DMS153 treated with DMSO at 0.1 percent for 48 hours (cell line): ENCODE measurements at regions not wholly inside any gene's neighbourhood (a gene's known extent, or its start where the extent isn't known, plus 50 kb on each side); places are given as distances from the start of the nearest gene placed in this dataset.
"Not testable (repeated sequence)": the region's sequence is repeated elsewhere in the genome, so short reads cannot be mapped to it uniquely, and the experiment has no call there.

Experiments used
- DNase-seq: peaks from one replicate; lab custom pipeline; 2025; ENCODE audit not compliant: unreplicated experiment; lab: John Stamatoyannopoulos, UW

DNA sequence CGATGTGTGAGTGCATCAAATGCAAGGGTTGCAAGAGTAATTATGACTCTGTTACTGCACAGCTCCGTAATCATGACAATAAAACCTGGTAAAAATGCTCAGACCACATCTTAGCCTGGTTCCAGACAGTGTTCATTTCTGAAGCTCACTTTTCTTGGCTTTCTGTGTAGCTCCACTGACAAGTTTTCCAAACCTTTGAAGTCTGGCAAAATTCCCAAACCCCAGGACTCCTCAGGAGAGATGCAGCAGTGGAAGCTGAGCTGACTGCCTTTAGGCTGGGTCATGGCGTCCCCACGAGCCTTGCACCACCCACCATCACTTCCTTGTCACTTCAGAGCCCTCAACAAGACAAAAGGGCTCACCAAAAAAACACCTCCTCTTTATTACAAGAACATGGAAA is 131.6 kb upstream of the TAS2R1 start:
- no peak for DNase-seq

DNA sequence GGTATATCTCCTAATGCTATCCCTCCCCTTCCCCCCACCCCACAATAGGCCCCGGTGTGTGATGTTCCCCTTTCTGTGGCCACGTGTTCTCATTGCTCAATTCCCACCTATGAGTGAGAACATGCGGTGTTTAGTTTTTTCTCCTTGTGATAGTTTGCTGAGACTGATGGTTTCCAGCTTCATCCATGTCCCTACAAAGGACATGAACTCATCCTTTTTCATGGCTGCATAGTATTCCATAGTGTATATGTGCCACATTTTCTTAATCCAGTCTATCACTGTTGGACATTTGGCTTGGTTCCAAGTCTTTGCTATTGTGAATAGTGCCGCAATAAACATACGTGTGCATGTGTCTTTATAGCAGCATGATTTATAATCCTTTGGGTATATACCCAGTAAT is 122.5 kb upstream of the TAS2R1 start:
- DNase-seq = not testable (repeated sequence)

DNA sequence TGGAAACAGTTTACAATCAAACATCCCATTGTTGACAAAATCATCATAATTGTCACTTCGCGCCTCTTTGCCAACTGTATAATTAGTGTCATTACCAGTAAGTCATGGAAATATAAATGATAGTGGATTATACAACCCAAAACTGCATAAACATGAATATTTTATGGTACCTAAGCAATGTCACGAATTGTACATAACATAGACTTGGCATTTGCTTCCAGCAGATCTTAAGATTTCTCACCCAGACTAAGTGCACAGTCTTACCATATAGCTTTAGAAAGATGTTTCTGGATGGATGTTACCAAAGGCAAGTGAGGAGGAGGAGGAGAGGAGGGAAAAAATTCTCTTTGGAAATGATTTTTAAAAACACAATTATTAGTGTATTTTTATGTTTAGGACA is 113.4 kb upstream of the TAS2R1 start:
- no peak for DNase-seq

DNA sequence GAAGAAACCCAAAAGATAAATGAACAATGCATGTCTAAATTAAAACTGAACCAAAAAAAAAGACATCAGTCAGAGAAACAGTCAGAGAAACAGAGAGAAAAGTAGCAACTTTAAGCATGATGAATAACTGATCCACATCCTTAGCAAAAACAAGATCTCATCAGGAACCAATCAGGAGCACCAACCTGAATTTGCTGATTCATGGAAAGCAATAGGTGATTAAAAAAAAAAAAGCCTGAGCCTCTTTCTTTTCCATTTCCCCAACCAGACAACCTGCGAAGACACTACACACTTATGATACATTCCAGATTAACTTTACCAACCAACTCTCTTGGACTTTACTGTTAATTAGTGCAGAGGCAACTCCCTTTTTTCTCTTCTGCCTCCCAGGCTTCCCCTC is 112.7 kb upstream of the TAS2R1 start:
- no peak for DNase-seq

DNA sequence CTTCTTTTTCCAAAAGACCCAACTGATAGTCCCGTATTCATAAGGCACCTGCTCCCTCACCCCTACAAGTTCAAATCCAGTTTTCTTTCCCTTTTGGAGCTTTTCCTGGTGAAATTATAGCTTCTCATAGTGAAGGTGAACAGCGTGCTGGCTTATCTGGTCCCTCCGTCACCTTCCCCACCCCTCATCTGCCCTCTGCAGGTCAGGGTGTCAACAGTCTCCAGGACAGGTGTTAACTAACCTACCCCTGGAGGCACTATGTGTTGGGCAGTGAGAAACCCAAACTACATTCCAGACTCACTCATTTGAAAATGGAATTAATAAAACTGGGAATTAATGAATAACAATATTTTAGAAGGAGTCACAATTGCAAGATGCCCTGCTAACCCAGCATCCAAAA is 109.0 kb upstream of the TAS2R1 start:
- DNase-seq = no peak

DNA sequence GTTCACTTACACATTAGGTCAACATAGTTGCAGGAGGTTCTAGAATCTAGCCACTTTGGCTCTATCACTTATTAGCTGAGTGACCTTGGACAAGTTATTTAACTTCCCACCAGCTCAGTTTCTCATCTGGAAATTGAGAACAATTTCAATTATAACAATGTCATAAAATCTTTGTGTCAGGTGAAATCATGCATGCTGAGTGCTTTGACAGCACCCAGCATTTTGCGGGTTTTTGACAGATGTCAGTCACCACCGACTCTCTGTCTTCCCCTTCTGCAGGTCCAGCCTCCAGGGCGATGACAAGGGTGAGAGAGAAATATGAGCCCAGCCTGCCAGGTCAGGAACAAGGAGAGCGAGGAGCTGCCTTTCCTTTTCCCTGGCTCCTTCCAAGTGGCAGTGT is 107.1 kb upstream of the TAS2R1 start:
- no peak for DNase-seq

DNA sequence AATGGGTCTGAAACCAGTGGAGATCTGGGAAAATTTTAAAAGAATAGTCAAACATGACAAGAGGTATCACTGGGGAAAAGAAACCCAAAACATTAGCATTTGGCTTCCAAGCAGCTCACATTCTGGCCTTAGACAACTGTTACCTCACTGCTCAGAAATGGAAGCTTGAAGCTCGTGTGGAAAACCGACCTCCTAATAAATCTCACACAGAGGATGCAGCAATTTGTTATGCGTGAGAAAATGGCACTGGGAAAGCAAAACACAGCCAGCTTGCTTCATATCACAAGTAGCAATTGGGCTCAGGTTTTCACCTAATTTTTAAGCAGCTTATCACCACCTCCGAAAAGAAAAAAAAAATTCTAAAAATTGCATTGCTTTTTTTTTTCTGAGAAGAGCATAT is 103.3 kb upstream of the TAS2R1 start:
- no peak for DNase-seq

DNA sequence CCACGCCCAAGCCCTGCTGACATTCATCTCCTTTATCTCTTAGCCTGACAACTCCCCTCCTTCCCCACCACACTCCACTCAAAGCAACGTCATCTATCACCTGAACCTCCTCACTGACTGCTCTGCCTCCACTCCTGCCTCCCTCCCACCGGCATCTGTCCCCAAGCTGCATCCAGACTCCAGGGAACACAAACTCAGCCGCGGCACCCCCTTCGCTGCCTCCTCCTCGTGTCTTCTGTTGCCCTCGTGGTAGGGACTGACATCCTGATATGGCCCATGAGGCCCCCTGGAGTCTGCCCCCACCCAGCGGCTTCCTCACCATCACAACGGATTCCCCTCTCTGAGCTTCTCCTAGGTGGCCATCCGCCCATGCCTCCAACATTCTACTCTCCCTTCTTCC is 101.0 kb upstream of the TAS2R1 start:
- no peak for DNase-seq

DNA sequence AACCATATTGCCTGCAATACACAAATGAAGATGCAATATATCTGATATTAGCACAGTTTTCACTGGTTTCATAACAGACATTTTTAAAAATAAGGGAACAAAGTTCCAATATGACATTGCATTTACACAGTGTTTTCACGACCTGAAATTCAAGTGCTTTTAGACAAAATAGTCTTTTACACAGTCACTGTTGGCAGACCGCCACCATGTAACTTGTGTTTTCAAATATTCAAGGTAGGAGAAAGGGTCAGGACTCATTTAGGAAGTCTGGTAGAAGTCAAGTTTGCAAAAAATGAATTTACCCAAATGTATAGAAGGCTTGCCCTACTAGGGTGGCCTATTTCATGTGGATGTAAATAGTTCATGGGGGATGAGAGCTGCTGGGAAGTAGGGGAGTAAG is 98.1 kb upstream of the TAS2R1 start:
- no peak for DNase-seq

DNA sequence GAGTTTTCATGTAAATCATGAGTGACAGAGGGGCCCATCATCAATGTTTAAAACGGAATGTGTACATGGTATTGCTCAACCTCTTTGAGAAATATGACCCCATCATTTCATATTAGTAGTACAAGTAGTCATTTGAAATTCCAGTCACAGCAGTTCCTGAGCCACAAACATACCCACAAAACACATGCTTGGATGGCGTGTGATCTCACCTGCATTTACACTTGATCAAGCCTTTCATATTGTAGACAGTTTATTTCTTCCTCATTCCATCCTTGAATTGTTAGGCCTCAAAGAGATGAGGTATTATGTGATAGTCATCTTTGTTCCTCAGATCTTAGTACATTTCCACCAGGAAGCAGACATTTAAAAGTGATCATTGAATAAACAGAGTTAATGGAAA is 96.8 kb upstream of the TAS2R1 start:
- DNase-seq = no peak

DNA sequence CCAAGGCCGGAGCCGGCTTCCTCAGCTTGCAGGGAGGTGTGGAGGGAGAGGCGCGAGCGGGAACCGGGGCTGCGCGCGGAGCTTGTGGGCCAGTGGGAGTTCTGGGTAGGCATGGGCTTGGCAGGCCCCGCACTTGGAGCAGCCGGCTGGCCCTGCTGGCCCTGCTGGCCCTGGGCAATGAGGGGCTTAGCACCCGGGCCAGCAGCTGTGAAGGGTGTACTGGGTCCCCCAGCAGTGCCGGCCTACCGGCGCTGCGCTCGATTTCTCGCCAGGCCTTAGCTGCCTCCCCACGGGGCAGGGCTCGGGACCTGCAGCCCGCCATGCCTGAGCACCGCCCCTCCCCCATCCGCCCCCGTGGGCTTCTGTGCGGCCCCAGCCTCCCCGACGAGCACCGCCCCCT is 95.1 kb upstream of the TAS2R1 start:
- not testable (repeated sequence) for DNase-seq

DNA sequence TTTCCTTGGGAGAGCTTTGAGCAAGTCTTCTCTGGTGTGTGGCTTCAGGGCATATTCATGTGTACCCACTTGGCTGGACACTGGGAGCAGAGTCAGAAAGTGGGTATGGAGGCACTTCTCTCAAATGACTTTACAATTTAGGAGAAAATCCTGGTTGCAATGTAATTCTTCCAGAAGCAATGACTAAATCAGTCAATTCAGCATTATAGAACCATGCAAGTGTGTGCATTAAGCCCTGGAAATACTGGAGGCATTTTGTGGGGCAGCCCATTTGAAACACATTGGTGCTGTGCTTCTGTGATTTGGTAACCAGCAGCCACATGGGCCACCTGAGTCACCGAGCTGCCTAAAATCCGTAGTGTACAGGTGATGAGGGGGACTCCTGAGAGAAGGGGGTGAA is 94.6 kb upstream of the TAS2R1 start:
- no peak for DNase-seq

DNA sequence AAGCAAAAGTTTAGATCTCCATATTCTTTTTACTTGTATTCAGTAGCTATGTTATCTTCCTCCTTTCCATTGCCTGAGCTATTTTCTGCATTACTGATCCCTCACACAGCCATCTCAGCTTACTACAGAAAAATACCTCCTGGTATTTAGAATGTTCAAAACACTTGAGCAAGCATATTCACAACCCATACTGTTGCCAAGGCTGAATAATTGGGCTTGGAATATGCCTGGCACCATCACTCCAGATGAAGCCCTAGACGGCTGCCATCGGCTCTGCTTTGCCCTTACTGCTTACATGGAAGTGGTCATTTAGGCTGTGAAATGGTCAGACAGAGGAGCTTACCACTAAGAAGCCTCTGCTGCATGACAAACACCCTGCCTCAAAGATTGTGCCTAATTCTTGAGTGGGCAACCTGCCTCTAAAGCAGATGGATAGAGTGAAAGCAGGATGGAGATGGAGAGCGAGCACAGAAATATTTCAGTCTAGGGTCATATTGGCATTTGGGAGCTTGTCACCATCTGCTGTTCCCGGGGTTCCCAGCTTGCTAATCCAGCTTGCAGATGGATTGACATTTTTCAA is 92.5 kb upstream of the TAS2R1 start:
- DNase-seq = no peak

DNA sequence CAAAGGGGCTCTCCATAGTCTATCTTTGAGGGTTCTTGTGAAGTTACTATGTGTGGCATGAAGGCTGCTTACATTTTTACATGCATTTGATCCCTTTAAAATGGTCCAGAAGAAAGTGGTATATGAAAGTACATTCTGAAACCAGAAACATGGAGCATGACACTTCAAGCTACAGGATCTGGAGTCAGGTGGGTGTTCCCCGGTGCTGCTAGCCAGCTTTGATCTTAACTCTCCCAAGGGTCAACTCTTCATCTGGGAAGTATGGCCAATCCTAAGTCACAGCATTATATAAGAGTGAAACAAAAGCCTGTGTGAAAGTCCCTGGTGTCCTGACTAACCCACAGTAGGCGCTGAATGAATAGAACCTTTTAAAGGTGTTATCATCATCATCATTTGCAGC is 91.0 kb upstream of the TAS2R1 start:
- DNase-seq = no peak

DNA sequence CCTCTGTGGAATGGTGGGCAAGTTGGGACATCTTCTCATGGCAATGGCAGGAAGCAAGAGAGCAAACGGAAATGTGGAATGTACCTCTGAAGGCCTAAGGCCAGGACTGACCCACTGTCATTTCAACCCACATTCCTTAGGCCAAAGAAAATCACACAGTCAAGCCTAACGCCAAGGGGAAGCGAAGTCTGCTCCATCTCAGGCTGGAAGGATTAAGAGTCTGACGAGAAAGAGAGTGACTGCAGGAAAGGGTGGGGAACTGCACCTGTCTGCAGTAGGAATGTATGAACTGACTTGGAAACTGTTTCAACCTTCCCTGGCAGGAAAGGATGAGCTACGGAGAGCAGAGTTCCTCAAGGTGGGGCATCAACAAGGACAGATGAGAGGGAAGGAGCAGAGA is 90.2 kb upstream of the TAS2R1 start:
- no peak for DNase-seq

DNA sequence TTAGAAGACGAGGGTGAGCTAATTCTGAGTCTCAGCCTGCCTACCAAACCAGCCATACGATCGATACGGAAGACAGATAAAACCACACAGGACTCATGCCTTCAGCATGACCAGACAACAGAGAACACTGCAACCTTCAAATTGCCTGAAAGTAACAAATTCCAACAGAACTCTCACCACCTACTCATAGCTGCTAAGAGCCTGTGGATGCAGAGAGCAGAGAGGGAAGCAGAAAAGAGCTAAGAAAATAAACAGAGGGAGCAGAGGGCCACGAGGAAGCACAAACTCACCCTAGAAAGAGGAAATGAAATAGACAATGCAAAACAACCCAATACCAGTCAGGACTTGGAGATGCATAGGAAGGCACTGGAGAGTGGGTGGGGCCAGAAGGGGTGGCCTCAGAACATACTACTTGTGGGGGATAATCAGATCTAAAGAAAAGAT is 86.7 kb upstream of the TAS2R1 start:
- DNase-seq = no peak

DNA sequence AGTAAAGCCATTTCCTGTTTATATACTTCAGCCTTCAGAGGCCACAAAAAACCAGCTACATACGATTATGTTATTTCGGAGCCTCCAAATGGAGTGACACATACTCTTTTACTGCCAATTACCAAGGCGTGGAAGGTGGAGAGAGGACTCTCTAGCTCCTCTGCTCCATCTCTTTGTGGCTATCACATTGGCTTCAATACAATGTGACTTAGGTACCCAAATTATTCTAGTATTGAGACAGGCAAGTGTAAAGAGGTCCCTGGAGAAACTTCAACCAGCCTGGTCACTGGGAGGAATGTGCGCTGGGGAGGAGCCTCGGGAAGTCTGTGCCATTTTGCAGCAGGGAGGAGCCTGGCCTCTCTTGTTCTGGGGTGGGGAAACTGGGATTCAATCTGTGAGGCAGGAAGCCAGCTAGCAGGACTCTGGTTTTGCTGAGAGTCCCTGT is 85.8 kb upstream of the TAS2R1 start:
- DNase-seq = no peak

DNA sequence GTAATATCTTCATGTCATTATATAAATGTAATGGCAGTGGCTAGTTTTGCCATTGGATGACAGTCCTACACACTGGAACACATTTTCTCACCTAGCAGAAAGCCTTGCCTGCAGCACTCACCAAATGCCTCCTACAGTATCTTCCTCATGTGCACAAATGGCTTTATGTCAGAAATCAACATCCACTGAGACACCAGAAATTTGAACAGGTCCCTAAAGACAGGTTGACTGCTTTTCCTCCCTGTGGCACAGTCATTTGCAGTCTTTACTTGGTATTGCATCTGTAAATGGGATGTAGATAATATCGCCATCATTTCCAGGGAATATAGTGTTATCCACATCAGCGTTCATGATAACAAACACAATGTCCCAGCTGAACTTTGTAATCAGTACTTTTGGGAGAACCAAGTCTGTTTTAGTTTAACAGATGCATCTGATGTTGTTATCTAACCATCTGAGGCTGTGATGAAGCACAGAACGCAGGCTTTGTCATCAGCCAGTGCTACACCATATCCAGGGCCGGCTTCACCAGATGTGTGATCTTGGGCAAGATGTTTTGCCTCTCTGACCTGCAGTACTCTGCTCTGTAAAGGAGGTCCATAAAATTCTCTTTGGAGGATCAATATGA is 83.9 kb upstream of the TAS2R1 start:
- DNase-seq = no peak

DNA sequence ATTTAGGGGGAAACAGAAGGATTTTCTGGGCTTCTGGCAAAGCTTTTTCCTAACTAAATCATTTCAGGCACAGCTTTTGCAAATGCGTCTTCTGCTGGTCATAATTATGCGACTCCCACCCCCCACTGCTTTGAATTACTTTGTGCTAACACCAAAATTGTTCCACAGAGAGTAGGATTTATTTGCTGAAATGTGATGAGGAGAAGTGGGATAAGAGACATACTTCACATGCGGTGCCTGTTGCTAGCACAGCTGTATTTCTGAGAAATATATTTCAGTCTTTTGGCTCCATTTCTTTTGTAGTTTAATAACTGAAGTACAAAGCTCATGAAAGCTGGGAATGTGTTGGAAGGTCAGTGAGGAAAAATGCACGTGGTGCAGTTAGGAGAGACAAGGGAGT is 83.2 kb upstream of the TAS2R1 start:
- no peak for DNase-seq

DNA sequence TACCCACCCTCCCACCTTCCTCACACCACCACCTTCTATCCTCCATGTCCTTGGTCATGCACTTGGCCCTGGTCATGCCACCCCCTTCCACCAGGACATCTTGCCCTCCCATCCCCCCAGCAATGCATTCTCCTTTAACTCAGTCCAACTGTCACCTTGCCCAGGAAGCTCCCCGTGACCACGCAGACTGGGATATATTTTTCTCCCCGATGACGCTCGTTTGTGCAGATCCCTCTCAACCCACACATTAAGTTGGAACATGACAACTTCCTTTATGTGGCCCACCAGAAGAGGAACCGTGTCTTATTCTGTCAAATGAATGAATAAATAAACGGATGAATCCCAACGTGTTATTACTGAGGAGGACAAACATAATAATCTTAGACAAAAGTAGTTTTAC is 82.8 kb upstream of the TAS2R1 start:
- no peak for DNase-seq

DNA sequence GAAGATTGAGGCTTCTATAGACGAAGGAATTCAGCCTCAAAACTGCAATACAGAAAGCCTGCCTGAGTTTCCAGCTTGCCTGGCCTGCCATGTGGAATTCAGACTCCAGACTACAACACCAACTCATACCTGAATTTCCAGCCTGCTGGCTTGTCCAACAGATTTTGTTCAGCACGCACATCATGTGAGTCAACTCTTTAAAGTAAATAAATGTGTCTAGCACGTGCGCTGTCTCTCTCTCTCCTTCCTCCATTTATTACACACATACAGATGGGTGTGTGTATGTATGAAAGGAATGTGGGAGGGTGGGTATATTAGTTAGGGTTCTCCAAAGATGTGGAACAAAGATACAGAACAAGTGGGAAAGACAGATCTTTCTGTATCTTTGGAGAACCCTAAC is 82.4 kb upstream of the TAS2R1 start:
- no peak for DNase-seq

DNA sequence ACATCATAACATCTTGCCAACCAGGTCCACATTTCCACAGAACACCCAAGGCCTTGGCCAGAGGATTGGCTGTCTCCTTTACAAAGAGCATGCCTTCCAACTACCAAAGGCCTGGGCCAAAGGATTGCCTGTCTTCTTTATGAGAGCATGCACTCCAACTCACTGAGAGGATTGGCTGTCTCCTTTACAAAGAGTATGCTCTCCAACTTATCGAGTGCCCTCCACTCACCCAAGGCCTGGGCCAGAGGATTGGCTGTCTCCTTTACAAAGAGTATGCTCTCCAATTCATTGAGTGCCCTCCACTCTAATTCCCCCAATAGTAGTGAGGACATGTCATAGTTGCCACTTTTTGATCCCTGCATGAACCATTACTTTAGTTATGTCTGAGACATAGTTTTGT is 79.9 kb upstream of the TAS2R1 start:
- DNase-seq = no peak

DNA sequence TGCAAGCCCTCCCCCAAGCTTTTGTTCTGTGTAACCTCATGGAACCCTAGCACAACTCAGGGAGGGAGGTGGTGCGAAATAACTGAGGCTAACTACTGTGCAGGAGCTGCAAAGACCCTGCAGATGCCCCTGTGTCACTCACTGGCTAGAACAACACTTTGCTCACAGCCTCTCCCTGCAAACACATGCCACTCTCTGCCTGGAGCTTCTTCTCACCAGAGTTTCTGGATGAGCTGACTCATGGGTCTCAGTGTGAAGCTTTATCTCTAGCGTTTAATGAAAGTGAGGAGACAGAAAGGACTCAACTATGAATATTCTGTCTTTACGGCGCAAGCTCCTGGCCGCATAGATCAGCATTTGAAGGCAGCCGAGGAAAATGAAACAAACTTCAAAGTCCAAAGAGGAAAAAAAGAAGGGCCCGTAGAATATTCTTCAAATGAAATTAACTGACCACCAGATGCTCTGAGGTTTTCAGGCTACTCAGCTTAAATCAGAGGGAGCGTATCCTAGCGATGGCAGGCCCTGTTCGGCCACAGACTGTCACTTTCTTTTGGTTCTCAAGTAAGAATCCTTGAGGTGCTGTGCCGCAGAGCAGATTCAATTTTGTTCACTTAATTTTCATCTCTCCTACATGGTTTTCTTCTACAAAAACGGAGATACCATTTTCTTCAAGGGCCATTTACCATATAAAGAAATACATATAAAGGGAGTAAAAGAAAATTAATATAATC is 77.7 kb upstream of the TAS2R1 start:
- DNase-seq = no peak
